ENCODE measurements at regions not wholly inside any gene's neighbourhood (a gene's known extent, or its start where the extent isn't known, plus 50 kb on each side); places are given as distances from the start of the nearest gene placed in this dataset.

- TF ChIP-seq IKZF5 (CRISPR knock-in tag; IDR thresholded peaks at IDR 0.05): no peak
- no peak for TF ChIP-seq HNF1A (IDR thresholded peaks at IDR 0.05; ENCODE audit: low read depth)
- TF ChIP-seq HNF1A (CRISPR knock-in tag; IDR thresholded peaks at IDR 0.05; ENCODE audit: borderline replicate concordance): no peak
- TF ChIP-seq NFYC (CRISPR knock-in tag; IDR thresholded peaks at IDR 0.05): no peak
- no peak for TF ChIP-seq SMC3 (IDR thresholded peaks at IDR 0.05; ENCODE audit: low read length)
These were observed 200.2 kb upstream of the FOXN2 start for GRCh38 chr2:48114256-48114655.
